Activated CD4-positive, alpha-beta T cell treated with anti-CD3 and anti-CD28 coated beads for 24 hours (primary cell): ENCODE measurements at regions not wholly inside any gene's neighbourhood (a gene's known extent, or its start where the extent isn't known, plus 50 kb on each side); places are given as distances from the start of the nearest gene placed in this dataset.

Experiments used
- DNase-seq, 2 donors: peaks; one replicate each; pipeline ENCODE4 v3.0.0-alpha.2; 2020; ENCODE audit warnings: low read depth in 2 of 2

DNA sequence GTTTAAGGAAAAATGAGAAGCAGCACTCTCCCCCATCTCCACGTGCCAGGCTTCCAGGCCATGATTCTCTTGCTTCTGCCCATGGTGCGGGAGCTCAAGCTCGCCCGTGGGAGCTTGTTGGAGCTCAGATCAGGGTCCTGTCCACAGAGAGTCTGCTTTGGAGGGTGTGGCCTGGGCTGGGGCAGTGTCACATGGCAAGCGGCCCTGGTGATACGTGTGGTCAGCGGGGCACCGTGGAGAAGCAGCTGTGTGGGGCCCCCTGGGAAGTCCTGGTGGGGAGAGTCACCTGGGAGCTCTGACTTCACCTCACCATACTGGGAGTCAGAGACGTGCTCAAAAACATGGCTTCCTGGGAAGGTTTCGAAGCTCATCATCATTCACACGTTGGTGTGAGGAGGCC is 275.3 kb downstream of the GADD45G start:
- DNase-seq, result no peak

DNA sequence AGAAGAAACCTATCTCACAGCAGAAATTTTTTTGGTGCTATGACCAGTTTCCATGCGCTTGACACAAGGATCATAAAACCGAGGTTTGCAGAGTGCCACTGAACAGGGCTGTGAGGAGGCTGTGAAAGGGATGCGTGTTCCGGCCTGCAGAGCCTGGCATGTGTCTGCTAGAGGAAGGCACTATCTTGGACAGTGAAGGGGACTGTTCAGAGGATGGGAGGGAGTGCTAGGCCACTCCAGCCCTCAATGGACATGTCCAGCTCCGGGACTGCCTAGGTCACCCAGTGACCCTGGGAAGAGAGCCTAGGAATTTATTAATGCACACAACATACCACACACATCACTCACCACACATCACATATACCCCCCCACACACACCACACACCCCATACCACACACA is 275.9 kb downstream of the GADD45G start:
- no peak for DNase-seq

DNA sequence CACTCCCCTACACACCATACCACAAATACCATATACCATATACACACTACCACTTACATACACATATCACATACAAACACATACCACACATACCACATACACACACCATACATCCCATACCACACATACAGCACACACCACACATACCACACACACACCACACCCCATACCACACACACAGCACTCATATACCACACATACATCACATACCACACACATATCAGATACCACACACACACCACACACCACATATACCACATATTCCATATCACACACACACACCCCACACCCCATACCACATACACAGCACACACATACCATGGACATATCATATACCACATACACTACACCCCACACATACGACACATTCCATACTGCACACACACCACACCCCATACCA is 276.6 kb downstream of the GADD45G start:
- no peak for DNase-seq

DNA sequence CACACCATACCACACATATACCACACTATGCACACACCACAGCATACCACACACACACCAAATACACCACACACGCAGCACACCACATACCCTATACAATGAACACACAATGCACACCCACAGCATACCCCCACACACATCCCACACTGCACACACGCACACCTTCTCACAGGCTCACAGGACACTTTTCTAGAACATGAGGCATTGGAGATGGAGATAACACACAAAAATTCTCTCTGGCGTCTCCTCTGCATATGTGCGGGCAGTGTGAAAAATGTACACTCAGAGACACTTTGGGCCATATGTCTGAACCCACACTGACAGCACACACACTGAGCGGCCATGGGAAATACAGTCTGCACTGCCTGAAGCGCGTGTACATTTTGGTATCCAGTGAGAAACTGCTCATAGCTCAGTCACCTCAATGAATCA is 278.1 kb downstream of the GADD45G start:
- no peak for DNase-seq

DNA sequence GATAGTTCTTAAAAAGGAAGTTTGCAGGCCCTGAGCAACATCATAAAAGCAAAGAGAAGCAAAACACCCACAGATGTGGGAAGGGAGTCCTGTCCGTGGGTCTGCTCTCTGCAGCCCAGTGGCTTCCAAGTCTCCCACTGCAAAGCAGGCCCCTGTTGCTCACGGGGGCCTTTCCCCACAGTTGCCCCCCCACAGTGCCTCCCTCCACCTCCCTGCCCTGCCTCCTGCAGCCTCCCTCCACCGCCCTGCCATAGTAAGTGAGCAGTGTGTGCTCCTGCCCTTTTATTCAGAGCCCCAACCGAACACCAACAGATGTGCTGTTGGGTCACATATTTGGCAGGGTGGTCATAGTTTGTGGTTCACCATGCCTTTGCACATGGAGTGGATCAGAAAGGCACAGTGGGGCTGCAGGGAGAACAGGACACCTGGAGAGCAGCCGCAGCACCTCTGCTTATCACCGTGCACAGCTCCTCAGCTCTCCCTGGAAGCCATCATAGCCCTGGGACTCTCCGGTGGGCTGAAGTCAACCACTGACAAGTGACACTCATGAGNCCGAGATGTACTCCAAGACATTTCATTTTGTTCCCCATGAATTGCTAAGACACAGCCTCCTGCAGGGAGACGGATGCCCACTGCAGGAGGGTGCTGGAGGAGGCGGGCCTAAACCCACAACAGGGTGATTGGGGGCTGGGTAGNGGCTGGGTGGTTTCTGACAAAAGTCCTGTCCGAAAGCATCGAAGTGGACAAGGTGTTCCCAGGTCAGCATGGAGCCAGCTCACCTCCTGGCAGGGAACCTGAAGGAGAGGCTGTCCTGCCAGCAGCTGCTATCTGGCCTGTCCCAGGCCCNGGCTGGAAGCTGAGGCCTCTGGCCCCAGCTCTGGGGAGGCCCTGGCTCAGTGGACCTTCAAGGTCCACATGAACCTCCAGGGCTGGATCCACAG is 278.9 kb downstream of the GADD45G start:
- DNase-seq, result no peak

DNA sequence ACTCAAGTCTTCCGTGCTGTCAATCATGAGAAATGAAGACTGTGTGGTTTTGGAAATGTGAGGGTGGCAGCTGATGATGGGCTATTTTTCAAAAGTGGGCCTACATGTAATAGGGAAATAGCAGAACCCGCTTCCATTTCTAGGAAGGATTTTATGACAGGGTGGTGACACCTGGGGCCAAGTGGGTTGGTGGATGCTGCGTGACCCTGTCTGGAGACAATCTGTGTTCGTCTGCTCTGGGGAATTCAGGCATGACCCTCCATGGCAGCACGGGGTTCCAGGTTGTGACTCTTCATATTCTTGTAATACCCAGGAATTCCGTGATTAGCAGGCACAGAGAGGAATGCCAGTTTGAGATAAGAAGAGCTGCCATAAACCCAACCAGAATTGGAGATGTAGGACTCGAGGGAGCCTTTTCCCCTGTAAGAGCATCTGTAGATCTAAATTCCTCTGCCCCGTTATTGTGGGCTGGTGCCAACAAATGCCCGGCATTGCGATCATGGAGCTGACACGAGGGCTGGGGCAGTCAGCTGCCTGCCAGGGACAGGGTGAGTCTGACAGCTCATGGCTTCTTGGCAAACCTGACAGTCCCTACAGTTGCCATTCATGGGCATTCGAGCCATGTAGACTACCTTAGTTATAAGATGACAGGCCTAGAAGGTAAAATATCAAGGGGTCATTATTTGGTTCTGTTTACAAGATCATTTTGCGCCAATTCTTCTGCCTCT is 279.7 kb downstream of the GADD45G start:
- no peak for DNase-seq

DNA sequence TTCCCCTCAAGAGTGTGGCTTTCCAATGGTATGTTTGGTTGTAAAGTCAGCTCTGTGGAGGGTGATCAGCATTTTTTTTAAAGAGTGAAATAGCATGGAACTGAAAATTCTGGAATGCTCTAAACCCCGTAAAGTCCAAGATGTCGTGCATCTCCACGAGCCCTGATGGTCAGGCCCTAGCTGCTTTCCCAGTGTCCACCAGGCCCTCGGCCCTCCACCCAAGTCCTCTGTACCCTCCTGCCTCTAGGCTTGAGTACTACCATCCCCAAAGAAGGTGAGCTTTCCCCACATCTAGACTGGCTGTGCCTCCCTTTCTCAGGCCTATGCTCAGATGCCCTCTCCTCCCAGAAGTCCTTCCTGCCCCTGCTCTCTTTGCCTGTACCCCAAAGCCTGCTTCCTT is 280.3 kb downstream of the GADD45G start:
- no peak for DNase-seq

DNA sequence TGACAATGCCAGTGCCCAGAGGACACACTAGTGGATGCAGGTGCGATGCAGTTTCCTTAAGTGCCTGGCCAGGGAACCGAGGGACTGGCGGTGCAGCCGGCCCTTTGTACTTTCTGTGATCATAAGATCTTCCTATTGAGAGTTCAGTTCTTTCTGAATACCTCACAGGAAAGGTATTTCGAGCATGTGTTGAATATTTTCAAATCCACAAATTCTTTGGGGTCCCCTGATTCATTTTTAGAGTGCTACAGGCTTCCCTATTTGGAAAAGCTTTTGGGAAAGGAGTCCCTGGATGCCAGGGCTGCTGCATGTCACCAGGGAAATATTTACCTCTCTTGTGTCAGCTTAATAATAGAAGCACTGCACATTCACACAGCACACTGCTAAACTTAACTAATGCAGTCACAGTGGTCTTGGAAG is 281.5 kb downstream of the GADD45G start:
- DNase-seq, result no peak

DNA sequence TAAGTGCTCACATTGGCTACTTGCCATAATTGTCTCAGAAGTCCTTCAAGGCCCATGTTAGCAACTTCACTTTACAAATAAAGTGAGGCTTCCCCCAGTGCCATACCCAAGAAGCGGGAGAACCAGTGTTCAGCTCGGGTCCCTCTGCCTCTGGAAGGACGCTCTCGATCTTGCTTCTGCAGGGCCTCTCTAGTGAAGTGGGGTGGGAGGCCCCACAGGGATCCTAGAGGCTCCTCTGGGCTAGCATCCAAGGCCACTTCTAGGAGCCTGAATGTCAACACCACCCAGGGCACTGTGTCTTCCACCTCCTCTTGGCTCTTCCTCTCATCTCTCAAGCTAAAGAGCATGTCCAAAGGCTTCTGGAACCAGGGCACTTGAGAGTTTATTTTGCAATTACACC is 282.5 kb downstream of the GADD45G start:
- DNase-seq, result no peak

DNA sequence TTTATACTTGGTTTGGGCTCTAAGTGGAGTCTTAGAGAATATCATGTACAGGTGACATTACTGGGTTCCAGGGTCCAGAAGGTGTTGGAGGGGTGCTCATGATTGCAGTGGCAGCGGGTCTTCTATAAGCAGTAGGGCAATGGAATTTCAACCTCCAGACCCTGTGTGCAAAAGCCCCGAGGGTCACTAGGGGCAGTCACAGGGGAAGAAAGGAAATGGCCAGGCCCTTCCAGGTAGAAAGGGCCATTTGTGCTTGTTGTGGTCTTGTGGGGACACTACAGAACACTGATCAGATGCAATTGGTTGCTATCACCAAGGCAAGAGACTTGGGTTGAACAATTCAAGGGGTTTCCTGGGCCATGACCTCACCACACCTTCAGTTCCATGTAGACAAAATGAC is 283.4 kb downstream of the GADD45G start:
- no peak for DNase-seq

DNA sequence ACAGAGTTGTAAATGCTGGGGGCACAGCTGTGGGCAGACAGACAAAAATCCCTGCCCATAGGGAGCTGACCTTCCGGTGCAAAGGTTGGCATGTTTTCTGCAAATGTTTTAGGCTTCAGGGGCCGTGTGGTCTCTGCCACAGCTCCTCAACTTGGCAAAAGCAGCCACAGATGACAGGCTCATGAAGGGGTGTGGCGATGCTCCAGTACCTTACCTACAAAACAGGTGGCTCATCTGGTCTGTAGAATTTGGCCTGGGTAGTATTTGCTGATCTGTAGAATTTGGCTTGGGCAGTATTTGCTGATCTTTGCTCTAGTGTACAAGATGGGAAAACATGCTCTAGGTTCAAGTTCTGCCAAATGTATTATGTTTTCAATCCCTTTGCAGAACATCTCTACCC is 283.9 kb downstream of the GADD45G start:
- no peak for DNase-seq

DNA sequence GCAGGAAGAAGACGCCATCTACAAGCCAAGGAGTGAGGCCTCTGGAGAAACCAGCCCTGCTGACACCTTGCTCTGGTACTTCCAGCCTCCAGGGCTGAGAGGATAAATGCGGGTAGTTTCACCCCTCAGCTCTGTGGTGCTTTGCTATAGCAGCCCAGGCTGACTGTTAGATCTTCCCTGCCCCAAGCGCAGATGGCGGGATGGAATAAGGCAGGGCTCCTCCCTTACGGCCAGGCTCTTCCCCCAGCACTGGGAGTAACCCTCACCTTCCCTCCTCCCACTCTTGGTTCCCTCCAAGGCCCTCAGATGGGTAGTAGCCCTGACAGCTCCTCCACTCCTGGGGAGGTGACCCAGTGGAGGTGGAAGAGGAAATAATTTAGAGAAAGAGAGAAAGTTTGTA is 285.1 kb downstream of the GADD45G start:
- DNase-seq, result no peak

DNA sequence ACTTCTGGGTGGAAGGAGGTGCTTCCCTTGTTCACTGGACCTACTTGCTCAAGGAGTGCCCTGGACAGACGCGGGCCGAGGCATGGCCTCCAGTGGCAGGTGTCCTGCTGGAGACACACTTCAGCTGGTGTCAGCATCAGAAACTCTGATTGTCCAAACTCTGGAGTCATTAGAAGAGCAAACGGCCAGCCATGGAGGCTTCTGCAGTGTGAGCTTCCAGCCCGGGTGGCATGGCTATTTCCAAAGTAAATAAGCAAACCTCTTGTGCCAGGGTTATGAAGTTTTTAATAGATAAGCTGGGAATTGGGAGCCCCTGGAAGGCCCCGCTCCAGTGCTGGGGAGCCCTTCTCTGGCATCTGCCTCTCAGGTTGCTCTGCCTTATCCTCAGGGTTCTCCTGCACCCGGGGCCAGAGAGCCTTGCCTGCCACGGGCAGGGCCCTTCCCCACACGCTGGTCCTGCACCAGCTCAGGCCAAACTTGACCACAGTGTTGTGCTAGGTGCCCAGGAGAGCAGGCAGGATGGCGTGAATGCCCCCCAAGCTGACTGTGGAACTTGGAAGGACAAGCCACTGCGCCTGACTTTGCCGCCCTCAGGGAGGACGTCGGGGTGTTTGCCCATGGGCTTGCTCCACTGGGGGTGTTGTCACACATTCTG is 285.6 kb downstream of the GADD45G start:
- DNase-seq, result no peak

DNA sequence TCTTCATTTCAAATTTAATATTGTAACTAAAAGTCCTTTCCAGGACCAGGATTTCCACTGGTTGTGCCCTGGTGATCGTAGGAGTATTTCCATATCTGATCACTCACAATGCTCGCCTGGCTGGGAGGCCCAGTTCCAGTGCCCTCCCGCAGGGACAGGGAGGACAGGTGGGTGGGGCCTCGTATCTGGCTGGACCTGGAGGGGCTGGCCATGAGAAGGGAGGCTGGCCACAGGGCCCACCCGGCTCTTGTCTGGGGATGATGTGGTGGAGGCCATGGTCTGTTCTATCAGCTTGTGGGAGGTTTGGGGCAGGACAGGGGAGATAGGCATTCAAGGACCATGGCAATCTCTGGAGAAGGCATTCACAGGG is 286.4 kb downstream of the GADD45G start:
- DNase-seq, result no peak

DNA sequence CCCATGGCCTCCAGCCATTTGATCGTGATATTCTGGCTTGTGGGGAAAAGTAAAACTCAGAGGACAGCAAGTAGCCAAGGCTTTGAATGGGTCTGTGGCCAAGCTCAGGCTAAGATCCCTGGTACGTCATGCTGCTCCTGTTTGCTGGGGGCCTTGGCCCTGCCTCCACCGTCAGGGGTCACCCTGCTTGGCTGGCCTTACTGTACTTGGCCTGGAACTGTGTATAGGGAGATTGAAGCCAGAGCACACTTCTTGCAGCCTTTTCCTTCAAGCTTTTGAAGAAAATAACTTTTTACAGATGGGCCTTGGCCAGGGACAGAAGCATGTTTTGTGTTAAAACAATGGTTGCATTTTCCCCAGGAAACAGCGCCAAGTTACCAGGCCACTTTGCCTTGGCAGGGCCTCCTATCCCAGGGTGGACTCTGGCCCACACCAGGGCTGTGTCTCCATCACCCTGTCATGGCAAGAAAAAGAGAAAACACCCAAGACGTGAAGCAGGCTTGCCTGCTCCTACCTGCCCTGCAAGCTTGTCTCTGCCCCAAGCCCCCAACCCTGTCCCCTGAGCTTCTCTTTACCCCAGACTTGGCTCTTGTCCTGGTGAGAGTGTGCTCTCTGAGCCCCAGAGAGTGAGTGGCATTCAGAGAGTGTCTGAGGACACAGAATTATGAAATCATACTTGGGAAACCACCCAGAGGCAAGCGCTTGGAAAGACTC is 286.9 kb downstream of the GADD45G start:
- no peak for DNase-seq

DNA sequence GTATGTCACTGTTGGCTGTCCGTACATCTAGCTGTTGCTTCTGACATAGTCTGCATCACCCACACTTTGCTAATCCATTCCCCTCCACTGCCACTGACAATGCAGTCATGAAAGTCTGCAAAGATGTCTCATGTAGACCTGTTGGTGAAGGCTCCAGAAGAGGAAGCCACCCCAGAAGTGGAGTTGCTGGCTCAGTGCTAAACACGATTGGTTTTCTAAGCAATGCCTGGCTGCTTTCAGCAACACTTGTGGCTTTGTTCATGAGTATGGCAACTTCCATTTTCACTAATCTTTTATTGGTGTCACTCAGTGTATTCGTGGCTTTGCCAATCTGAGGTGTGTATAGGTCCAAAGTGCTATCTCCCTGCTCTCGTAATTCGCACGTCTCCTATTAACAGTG is 288.1 kb downstream of the GADD45G start:
- no peak for DNase-seq

DNA sequence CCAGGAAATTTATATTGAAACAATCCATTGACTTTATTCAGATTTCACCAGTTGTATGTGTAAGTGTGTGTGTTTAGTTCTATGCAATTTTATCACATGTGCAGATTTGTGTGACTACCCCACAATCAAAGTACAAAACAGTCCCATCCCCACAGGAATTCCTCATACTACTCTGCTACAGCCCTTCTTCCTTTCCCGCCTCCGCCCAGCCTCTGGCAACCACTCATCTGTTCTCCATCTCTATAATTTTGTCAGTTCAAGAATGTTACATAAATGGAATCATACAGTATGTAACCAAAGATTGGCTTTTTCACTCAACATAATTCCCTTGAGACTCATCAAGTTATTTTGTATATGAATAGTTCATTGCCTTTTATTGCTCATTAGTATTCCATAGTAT is 289.1 kb downstream of the GADD45G start:
- DNase-seq, result no peak

DNA sequence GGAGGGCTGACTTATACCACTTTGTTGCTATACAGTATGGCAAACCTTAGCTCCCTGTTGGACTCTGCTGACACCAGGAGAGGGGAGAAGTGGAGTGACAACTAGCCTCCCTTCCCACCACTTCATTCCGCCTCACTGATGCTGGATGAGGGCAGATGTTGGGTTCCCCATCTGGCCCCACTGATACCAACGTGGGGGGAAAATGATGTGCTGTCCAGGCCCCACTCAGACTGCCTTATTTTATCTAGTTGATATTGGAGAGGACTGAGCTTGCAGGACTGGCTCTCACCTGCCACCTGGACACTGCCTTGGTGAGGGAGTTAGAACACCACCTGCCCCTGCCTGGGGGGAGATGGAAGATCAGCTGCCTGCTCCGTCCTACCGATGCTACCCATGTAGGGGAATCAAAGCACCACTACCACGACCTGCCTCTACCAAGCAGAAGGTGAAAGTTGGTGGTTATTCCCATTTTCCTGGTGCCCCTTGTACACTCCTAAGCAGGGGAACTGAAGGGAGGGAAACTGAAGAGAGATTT is 292.1 kb downstream of the GADD45G start:
- DNase-seq, result no peak

DNA sequence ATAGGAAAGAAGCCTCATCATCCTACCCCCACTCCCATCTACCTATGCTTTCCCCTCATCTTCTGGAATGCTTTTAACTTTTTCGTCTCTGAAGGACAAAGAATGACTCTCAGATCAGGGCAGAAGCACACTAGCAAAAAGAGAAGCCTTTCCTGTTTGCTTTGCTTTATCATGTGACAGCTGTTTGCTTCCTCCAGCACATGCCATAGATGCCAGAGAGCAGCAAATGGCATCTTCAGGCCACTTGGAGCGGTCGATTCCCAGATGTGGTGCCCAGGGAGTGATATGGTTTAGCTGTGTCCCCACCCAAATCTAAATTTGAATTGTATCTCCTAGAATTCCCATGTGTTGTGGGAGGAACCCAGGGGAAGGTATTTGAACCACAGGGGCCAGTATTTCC is 294.8 kb downstream of the GADD45G start:
- DNase-seq, result no peak

DNA sequence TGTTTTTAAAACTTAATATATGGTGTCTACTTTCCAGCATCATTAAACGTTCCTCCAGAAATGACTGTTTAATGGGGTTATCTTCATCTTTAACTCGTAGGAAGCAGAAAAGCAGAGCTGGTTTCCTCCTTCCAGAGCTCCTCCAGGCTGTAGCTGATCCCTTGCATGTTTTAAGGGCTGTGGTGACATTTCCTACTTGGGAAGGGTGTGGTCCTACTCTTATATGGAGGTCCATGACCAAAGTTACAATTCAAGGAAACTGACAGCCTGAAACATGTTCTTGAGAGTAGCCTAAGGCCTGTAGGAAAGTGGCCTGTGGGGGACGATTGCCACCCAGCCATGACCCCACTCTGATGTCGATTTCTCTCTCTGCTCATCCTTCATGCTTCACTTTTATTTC is 297.1 kb downstream of the GADD45G start:
- no peak for DNase-seq

DNA sequence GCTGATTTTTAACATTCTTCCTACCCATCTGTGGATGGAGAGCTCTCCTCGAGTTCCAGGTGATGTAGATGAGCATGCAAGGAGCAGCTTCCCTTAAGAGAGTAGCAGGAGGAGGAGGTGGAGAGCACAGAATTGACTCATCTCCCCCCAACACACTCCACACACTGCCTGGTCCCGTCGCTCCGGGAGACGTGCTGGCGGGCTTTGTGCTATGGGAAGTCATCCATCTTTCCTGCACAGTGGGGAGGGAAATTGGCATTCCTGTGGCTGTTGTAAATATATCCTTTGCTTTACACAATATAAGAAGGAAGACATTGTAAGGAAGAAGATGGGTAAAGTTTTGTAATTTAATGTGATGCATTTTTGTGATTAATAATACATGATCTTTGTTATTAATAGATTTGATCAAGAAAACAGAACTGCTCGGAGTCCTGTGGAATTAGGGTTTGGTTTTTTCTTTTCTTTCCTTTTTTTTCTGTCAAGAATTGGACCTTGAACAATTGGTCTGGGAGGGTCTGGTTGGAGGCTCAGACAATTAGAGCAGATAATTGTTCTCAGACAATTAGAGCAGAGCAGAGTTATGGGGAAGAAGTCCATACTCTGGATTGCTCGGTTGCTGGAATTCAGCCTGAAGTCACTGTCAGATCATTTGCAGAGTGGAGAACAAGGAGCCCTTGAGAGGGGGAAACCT is 297.8 kb downstream of the GADD45G start:
- DNase-seq, result no peak
